HUES6 (cell line): ENCODE measurements at regions not wholly inside any gene's neighbourhood (a gene's known extent, or its start where the extent isn't known, plus 50 kb on each side); places are given as distances from the start of the nearest gene placed in this dataset.

Experiments used
- H3K27ac ChIP-seq: 2 replicates; pipeline ENCODE4 v1.7.0; 2013; ENCODE audit warnings: low read depth, mild to moderate bottlenecking, low read length, inconsistent platforms
- H3K27me3 ChIP-seq: 2 replicates; pipeline ENCODE4 v1.6.1; 2013; ENCODE audit warnings: low read length; ENCODE audit not compliant: control insufficient read depth, insufficient read depth
- H3K36me3 ChIP-seq: 2 replicates; pipeline ENCODE4 v1.6.1; 2013; ENCODE audit warnings: low read length; ENCODE audit not compliant: control insufficient read depth, insufficient read depth
- H3K4me1 ChIP-seq: 2 replicates; pipeline ENCODE4 v1.6.1; 2013; ENCODE audit warnings: low read length; ENCODE audit not compliant: control insufficient read depth, insufficient read depth
- H3K4me3 ChIP-seq: 2 replicates; pipeline ENCODE4 v1.5.1; 2013; ENCODE audit warnings: low read depth, low read length
- H3K9ac ChIP-seq: one replicate; pipeline ENCODE4 v1.6.1; 2013; ENCODE audit warnings: mild to moderate bottlenecking, low read length
- H3K9me3 ChIP-seq: 2 replicates; pipeline ENCODE4 v1.6.1; 2013; ENCODE audit warnings: low read depth, low read length; ENCODE audit not compliant: control insufficient read depth, insufficient read depth

- H3K27ac ChIP-seq = no peak overlapping the region
Measured at GRCh38 chr2:38438133-38438882, 61.2 kb upstream of the ATL2 start.

DNA sequence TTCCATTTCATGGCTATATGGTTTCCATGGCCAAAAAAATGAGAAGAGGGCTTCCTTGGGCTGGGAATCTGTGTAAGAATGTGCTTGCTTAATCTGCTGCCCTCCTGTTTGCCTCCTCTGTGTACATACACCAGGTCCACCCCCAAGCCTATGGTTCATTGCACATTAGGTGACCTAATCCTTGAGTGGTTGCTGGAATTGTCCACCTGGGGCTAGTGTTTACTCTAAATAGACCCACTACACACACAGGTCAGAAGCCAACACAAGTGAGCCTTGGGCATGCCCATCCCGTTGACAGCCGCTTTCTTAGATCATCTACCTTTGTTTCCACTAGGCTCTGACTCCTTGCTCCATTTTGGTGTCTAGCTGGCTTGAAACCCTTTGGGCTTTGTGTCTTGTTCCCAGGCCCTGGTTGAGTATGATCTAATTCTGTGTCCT, 59.2 kb upstream of the ATL2 start:
- Histone ChIP-seq H3K27me3 (no peaks in the 10 kb centered on the region), H3K27ac (no peak overlapping the region), H3K36me3 (no peaks in the 10 kb centered on the region), H3K9me3 (peaks cover 5% of the 10 kb centered on the region; the same call in 1 of the 2 replicates), H3K4me1 (peaks cover 33% of the 10 kb centered on the region), H3K4me3 (no peak overlapping the region), H3K9ac (no peak overlapping the region)

More at GRCh38 chr2:38438133-38438882, 61.2 kb upstream of the ATL2 start:
- H3K36me3 ChIP-seq = no peaks in the 10 kb centered on the region
- no peaks in the 10 kb centered on the region for H3K27me3 ChIP-seq
- H3K4me1 ChIP-seq = peaks cover 30% of the 10 kb centered on the region
- H3K4me3 ChIP-seq = no peak overlapping the region
- H3K9ac ChIP-seq = no peak overlapping the region
- peaks cover 5% of the 10 kb centered on the region; the same call in 1 of the 2 replicates for H3K9me3 ChIP-seq

- Histone ChIP-seq H3K9me3 (peaks cover 5% of the 10 kb centered on the region; the same call in 1 of the 2 replicates), H3K27me3 (no peaks in the 10 kb centered on the region), H3K27ac (no peak overlapping the region), H3K4me1 (peaks cover 33% of the 10 kb centered on the region), H3K4me3 (no peak overlapping the region), H3K36me3 (no peaks in the 10 kb centered on the region), H3K9ac (no peak overlapping the region)
Measured at GRCh38 chr2:38435775-38436174, 58.7 kb upstream of the ATL2 start.

GRCh38 chr2:38434595-38434994, 57.5 kb upstream of the ATL2 start:
- no peak overlapping the region for H3K9ac ChIP-seq
- H3K9me3 ChIP-seq = peaks cover 5% of the 10 kb centered on the region; the same call in 1 of the 2 replicates
- H3K4me3 ChIP-seq = no peak overlapping the region
- no peaks in the 10 kb centered on the region for H3K36me3 ChIP-seq
- no peaks in the 10 kb centered on the region for H3K27me3 ChIP-seq
- peaks cover 40% of the 10 kb centered on the region for H3K4me1 ChIP-seq
- H3K27ac ChIP-seq = no peak overlapping the region

DNA sequence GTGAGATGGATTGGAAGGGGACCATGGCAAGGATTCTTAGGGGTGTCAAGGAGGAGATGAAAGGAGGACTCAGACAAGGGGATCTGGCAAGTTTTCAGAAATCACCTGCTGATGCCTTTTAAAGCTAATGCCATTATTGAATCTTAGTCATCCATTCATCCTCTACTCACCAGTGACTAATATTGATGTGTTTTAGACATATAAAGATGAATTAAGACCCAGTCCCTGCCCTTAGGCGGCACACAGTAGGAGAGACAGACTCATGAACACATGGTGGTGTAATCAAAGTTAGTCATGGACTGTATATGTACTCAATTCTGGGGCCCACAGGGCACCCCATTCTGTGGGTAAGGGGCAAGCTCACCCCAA, 56.5 kb upstream of the ATL2 start:
- Histone ChIP-seq H3K27me3 (no peaks in the 10 kb centered on the region), H3K4me3 (no peak overlapping the region), H3K27ac (no peak overlapping the region), H3K9me3 (peaks cover 5% of the 10 kb centered on the region; the same call in 1 of the 2 replicates), H3K4me1 (peaks cover 34% of the 10 kb centered on the region), H3K36me3 (no peaks in the 10 kb centered on the region), H3K9ac (no peak overlapping the region)

DNA sequence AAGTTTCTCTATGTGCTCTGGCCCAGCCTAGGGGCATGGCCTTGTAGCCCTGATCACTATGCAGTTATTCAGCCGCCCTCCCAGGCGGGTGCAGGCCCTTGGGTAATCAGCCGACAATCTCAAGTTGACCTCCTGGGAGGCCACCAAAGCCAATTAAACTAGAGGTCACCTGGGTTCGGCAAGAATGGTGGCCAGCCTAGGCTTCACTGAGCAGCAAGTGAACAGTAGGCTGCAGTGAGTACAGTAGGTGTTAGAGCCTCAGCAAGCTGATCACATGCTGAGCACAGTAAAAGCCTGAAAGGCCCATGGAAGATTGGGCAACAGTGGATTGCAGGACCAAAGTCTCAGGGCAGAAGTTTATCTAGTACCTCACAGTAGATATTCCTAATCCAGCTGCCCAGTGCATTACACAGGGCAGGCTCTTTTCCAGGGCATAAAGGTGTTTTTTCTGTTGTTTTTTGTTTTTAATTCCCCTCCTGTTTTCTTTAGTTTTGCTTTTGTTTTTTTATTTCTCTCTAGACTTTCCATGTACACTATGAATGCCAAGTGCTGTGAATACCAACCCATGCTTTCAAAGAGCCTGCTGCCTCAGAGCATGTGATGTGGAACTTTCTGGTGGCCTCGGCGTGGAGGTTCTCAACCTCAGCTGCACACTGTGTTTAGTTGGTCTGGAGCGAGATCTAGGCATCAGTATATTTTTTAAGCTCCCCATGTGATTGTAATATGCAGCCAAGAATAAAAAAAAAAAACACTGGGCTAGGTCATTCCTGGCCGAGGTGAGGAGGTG, 55.9 kb upstream of the ATL2 start:
- H3K27ac ChIP-seq = no peak overlapping the region

GRCh38 chr2:38430597-38431207, 53.6 kb upstream of the ATL2 start:
- Histone ChIP-seq H3K4me1 (peaks cover 35% of the 10 kb centered on the region), H3K9me3 (peaks cover 5% of the 10 kb centered on the region; the same call in 1 of the 2 replicates), H3K27me3 (no peaks in the 10 kb centered on the region), H3K27ac (no peak overlapping the region), H3K36me3 (no peaks in the 10 kb centered on the region), H3K4me3 (no peak overlapping the region), H3K9ac (peak overlapping the region; percentile 8)

More for the DNA sequence above, 55.9 kb upstream of the ATL2 start:
- H3K27me3 ChIP-seq = no peaks in the 10 kb centered on the region
- H3K36me3 ChIP-seq = no peaks in the 10 kb centered on the region
- peaks cover 5% of the 10 kb centered on the region; the same call in 1 of the 2 replicates for H3K9me3 ChIP-seq
- peaks cover 32% of the 10 kb centered on the region for H3K4me1 ChIP-seq
- no peak overlapping the region for H3K9ac ChIP-seq
- no peak overlapping the region for H3K4me3 ChIP-seq

DNA sequence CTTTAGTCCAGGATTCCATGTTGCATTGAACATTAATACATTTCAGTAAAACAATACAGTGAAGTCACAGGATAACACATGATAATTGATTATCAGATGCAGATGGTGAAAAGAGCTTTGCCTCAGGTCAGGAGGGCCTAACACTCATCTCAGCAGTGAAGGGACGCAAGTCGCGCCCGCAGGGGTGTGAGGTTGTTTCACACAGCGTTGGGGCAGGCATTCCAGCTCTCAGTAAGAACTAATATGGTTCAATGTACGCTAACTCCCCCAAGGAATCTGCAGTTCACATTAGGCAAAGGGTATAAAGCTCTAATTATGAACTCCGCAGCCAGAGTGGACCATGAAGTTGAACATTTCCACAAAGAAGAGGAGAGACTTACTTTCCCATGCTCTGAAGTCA, 53.1 kb upstream of the ATL2 start:
- Histone ChIP-seq H3K9ac (peak overlapping the region; percentile 8), H3K27me3 (no peaks in the 10 kb centered on the region), H3K9me3 (peaks cover 5% of the 10 kb centered on the region; the same call in 1 of the 2 replicates), H3K27ac (no peak overlapping the region), H3K36me3 (no peaks in the 10 kb centered on the region), H3K4me1 (peaks cover 35% of the 10 kb centered on the region), H3K4me3 (no peak overlapping the region)

GRCh38 chr2:38427936-38428335, 50.9 kb upstream of the ATL2 start:
- no peak overlapping the region for H3K4me3 ChIP-seq
- peaks cover 30% of the 10 kb centered on the region for H3K4me1 ChIP-seq
- no peak overlapping the region for H3K27ac ChIP-seq
- H3K9me3 ChIP-seq = no peaks in the 10 kb centered on the region
- H3K27me3 ChIP-seq = no peaks in the 10 kb centered on the region
- no peaks in the 10 kb centered on the region for H3K36me3 ChIP-seq
- H3K9ac ChIP-seq = no peak overlapping the region

DNA sequence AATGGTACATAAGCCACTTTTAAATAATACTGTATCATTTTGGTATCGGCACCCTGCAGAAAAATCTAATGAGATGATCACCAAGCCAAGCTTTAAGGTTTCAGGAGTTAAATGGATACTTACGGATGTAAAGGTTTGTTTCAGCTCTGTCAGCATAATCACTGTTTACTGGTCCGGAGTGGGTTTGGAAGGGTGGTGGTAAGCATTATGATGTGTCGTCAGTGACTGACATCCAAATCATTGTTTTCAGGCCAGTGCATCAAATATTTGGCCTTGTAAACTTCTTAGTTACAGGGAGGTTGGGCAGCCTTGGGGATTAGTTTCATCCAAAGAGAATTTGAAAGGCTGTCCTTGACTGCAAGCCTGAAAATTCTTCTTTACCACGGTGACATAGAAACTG, 50.0 kb upstream of the ATL2 start:
- H3K9me3 ChIP-seq = no peaks in the 10 kb centered on the region
- H3K4me1 ChIP-seq = peaks cover 21% of the 10 kb centered on the region
- H3K9ac ChIP-seq = no peak overlapping the region
- H3K4me3 ChIP-seq = no peak overlapping the region
- H3K27me3 ChIP-seq = no peaks in the 10 kb centered on the region
- H3K36me3 ChIP-seq = no peaks in the 10 kb centered on the region
- H3K27ac ChIP-seq = no peak overlapping the region
